Type B pancreatic cell (in vitro differentiated cells): ENCODE measurements at regions not wholly inside any gene's neighbourhood (a gene's known extent, or its start where the extent isn't known, plus 50 kb on each side); places are given as distances from the start of the nearest gene placed in this dataset.

Source experiments
- DNase-seq: peaks from one replicate; pipeline ENCODE4 v3.0.0; 2021; ENCODE audit warnings: mixed read lengths; ENCODE audit not compliant: unreplicated experiment; ENCODE audit errors: extremely low spot score
- H3K27ac Mint-ChIP-seq: 2 replicates; pipeline ENCODE4 v1.8.0; 2021; ENCODE audit warnings: mild to moderate bottlenecking, mixed read lengths
- H3K27me3 Mint-ChIP-seq: 2 replicates; pipeline ENCODE4 v1.8.0; 2021; ENCODE audit warnings: mixed read lengths
- H3K36me3 Mint-ChIP-seq: 2 replicates; pipeline ENCODE4 v1.8.0; 2021; ENCODE audit warnings: mixed read lengths
- H3K4me1 Mint-ChIP-seq: one replicate; pipeline ENCODE4 v1.8.0; 2021; ENCODE audit warnings: mixed read lengths; ENCODE audit not compliant: unreplicated experiment
- H3K4me3 Mint-ChIP-seq: 2 replicates; pipeline ENCODE4 v1.8.0; 2021; ENCODE audit warnings: mild to moderate bottlenecking, mixed read lengths
- H3K9me3 Mint-ChIP-seq: 2 replicates; pipeline ENCODE4 v1.8.0; 2021; ENCODE audit warnings: mixed read lengths
- CTCF ChIP-seq: fragments of 200-600 bp; sonication (generic); conservative IDR thresholded peaks from 2 replicates; pipeline ENCODE4 v1.5.0; 2021; ENCODE audit warnings: antibody characterized with exemption, mild to moderate bottlenecking

GRCh38 chr13:85099245-85099644, 700.0 kb downstream of the SLITRK6 start:
- H3K9me3 Mint-ChIP-seq, result peaks cover 8% of the 10 kb centered on the region
- H3K27ac Mint-ChIP-seq, result no peak overlapping the region
- H3K36me3 Mint-ChIP-seq, result no peaks in the 10 kb centered on the region
- no peak for TF ChIP-seq CTCF
- no peaks in the 10 kb centered on the region for H3K27me3 Mint-ChIP-seq
- H3K4me1 Mint-ChIP-seq, result peaks cover 4% of the 10 kb centered on the region
- no peak overlapping the region for H3K4me3 Mint-ChIP-seq
- no peak for DNase-seq

GRCh38 chr13:85095418-85096272, 703.6 kb downstream of the SLITRK6 start:
- H3K27ac Mint-ChIP-seq, result no peak overlapping the region
- no peak overlapping the region for H3K4me3 Mint-ChIP-seq
- TF ChIP-seq CTCF, result no peak
- no peaks in the 10 kb centered on the region for H3K36me3 Mint-ChIP-seq
- no peak for DNase-seq
- peaks cover 4% of the 10 kb centered on the region for H3K4me1 Mint-ChIP-seq
- no peaks in the 10 kb centered on the region for H3K27me3 Mint-ChIP-seq
- peaks cover 7% of the 10 kb centered on the region for H3K9me3 Mint-ChIP-seq

GRCh38 chr13:85093808-85094207, 705.4 kb downstream of the SLITRK6 start:
- Mint-ChIP-seq H3K27ac (no peak overlapping the region), H3K36me3 (no peaks in the 10 kb centered on the region), H3K27me3 (no peaks in the 10 kb centered on the region), H3K9me3 (peaks cover 7% of the 10 kb centered on the region), H3K4me1 (peaks cover 4% of the 10 kb centered on the region), H3K4me3 (no peak overlapping the region)
- no peak for TF ChIP-seq CTCF
- DNase-seq, result no peak

GRCh38 chr13:85091631-85092234, 707.5 kb downstream of the SLITRK6 start:
- no peak for DNase-seq
- no peaks in the 10 kb centered on the region for H3K36me3 Mint-ChIP-seq
- H3K4me1 Mint-ChIP-seq, result peaks cover 4% of the 10 kb centered on the region
- no peak overlapping the region for H3K4me3 Mint-ChIP-seq
- H3K27me3 Mint-ChIP-seq, result no peaks in the 10 kb centered on the region
- no peak for TF ChIP-seq CTCF
- H3K9me3 Mint-ChIP-seq, result no peaks in the 10 kb centered on the region
- H3K27ac Mint-ChIP-seq, result no peak overlapping the region

- Mint-ChIP-seq H3K9me3 (no peaks in the 10 kb centered on the region), H3K36me3 (no peaks in the 10 kb centered on the region), H3K27ac (no peak overlapping the region), H3K4me3 (no peak overlapping the region), H3K27me3 (no peaks in the 10 kb centered on the region), H3K4me1 (no peaks in the 10 kb centered on the region)
- TF ChIP-seq CTCF, result no peak
- no peak for DNase-seq
Observed at GRCh38 chr13:85089186-85089585, 710.0 kb downstream of the SLITRK6 start.
